ENCODE measurements at regions not wholly inside any gene's neighbourhood (a gene's known extent, or its start where the extent isn't known, plus 50 kb on each side); places are given as distances from the start of the nearest gene placed in this dataset.

DNA sequence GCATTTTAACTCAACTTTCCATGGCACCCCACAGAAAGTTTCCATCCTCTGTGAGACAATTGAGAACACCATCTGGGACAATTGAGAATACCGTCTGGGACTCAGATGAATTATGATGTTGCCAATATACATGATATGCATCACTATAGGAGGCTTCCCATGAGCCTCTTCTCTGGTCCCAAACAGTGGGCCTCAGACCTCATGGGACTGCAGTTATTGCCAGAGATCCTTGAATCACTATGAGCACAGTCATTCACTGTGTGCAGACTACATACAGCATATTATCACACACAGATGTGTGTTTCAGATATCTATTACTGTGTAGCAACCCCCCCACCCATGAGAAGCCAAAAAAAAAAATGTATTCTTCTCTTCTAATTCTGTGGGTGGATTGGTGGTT lies 134.4 kb downstream of the GXYLT1 start:
- Histone ChIP-seq H3K9me3 (ENCODE audit: low read length) (no peaks in the 10 kb centered on the region), H3K27ac (ENCODE audit: low read length) (no peak overlapping the region)
- TF ChIP-seq EP300 (conservative IDR thresholded peaks at IDR 0.05; ENCODE audit: poor library complexity, severe bottlenecking) (no peak), SMC3 (conservative IDR thresholded peaks at IDR 0.05; ENCODE audit: poor library complexity) (no peak), MXI1 (conservative IDR thresholded peaks at IDR 0.05; ENCODE audit: poor library complexity, severe bottlenecking) (no peak), RAD21 (conservative IDR thresholded peaks at IDR 0.05) (no peak), TAF1 (IDR thresholded peaks at IDR 0.05; ENCODE audit: low read depth) (no peak), EZH2 (IDR thresholded peaks at IDR 0.05; ENCODE audit: borderline replicate concordance, insufficient read depth, low read length, poor library complexity, severe bottlenecking) (no peak), POLR2AphosphoS5 (IDR thresholded peaks at IDR 0.05) (no peak)
- TF ChIP-seq, protein P1, sequence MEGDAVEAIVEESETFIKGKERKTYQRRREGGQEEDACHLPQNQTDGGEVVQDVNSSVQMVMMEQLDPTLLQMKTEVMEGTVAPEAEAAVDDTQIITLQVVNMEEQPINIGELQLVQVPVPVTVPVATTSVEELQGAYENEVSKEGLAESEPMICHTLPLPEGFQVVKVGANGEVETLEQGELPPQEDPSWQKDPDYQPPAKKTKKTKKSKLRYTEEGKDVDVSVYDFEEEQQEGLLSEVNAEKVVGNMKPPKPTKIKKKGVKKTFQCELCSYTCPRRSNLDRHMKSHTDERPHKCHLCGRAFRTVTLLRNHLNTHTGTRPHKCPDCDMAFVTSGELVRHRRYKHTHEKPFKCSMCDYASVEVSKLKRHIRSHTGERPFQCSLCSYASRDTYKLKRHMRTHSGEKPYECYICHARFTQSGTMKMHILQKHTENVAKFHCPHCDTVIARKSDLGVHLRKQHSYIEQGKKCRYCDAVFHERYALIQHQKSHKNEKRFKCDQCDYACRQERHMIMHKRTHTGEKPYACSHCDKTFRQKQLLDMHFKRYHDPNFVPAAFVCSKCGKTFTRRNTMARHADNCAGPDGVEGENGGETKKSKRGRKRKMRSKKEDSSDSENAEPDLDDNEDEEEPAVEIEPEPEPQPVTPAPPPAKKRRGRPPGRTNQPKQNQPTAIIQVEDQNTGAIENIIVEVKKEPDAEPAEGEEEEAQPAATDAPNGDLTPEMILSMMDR (IDR thresholded peaks at IDR 0.05; ENCODE audit: poor library complexity, severe bottlenecking): no peak
- TF ChIP-seq, protein P2, sequence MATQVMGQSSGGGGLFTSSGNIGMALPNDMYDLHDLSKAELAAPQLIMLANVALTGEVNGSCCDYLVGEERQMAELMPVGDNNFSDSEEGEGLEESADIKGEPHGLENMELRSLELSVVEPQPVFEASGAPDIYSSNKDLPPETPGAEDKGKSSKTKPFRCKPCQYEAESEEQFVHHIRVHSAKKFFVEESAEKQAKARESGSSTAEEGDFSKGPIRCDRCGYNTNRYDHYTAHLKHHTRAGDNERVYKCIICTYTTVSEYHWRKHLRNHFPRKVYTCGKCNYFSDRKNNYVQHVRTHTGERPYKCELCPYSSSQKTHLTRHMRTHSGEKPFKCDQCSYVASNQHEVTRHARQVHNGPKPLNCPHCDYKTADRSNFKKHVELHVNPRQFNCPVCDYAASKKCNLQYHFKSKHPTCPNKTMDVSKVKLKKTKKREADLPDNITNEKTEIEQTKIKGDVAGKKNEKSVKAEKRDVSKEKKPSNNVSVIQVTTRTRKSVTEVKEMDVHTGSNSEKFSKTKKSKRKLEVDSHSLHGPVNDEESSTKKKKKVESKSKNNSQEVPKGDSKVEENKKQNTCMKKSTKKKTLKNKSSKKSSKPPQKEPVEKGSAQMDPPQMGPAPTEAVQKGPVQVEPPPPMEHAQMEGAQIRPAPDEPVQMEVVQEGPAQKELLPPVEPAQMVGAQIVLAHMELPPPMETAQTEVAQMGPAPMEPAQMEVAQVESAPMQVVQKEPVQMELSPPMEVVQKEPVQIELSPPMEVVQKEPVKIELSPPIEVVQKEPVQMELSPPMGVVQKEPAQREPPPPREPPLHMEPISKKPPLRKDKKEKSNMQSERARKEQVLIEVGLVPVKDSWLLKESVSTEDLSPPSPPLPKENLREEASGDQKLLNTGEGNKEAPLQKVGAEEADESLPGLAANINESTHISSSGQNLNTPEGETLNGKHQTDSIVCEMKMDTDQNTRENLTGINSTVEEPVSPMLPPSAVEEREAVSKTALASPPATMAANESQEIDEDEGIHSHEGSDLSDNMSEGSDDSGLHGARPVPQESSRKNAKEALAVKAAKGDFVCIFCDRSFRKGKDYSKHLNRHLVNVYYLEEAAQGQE (IDR thresholded peaks at IDR 0.05; ENCODE audit: borderline replicate concordance): no peak

DNA sequence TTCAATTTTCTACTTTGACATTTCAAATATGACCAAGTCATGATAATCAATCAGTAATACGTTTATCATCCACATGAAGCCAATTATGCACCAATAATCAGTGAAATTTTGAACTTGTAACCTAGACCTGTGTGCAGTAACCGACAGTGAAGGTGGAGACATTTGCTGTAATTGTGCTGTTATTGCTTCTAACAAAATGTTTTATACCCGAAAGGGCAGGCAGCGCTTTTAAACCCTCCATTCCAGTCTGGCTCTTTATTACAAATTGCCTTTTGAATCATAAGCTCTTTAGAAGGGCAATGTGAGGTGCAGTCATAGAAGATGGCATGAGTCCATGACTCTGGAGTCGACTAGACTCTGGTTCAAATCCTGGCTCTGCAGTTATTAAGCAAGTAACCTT lies 135.7 kb downstream of the GXYLT1 start:
- no peak overlapping the region for H3K4me3 ChIP-seq (ENCODE audit: low read length)
- no peaks in the 10 kb centered on the region for H4K20me1 ChIP-seq (ENCODE audit: insufficient read depth)
- H3K9me3 ChIP-seq (ENCODE audit: low read length): no peaks in the 10 kb centered on the region
- no peaks in the 10 kb centered on the region for H3K79me2 ChIP-seq (replicated peaks; ENCODE audit: insufficient read depth, low read length)
- no peak overlapping the region for H3K4me2 ChIP-seq (ENCODE audit: low read length)
- no peaks in the 10 kb centered on the region for H3K9me2 ChIP-seq (ENCODE audit: insufficient read depth, low read length)
- no peak overlapping the region for H3K27ac ChIP-seq (ENCODE audit: low read length)
- no peaks in the 10 kb centered on the region for H3F3A ChIP-seq (ENCODE audit: insufficient read depth, low read length, poor library complexity, severe bottlenecking)
- TF ChIP-seq EP300 (conservative IDR thresholded peaks at IDR 0.05; ENCODE audit: poor library complexity, severe bottlenecking): no peak
- TF ChIP-seq MXI1 (conservative IDR thresholded peaks at IDR 0.05; ENCODE audit: poor library complexity, severe bottlenecking): no peak
- TF ChIP-seq, protein P2 (IDR thresholded peaks at IDR 0.05; ENCODE audit: borderline replicate concordance): no peak
- TF ChIP-seq RAD21 (conservative IDR thresholded peaks at IDR 0.05): no peak
- no peak for TF ChIP-seq TAF1 (IDR thresholded peaks at IDR 0.05; ENCODE audit: low read depth)
- TF ChIP-seq POLR2AphosphoS5 (IDR thresholded peaks at IDR 0.05): no peak
- TF ChIP-seq, protein P1 (IDR thresholded peaks at IDR 0.05; ENCODE audit: poor library complexity, severe bottlenecking): no peak
- TF ChIP-seq EZH2 (IDR thresholded peaks at IDR 0.05; ENCODE audit: borderline replicate concordance, insufficient read depth, low read length, poor library complexity, severe bottlenecking): no peak
- no peak for TF ChIP-seq SMC3 (conservative IDR thresholded peaks at IDR 0.05; ENCODE audit: poor library complexity)
- no peak overlapping the region for H2AFZ ChIP-seq (ENCODE audit: low read depth, low read length)
- no peaks in the 10 kb centered on the region for H3K36me3 ChIP-seq (ENCODE audit: insufficient read depth, low read length)
- H3K9ac ChIP-seq (ENCODE audit: low read length): no peak overlapping the region
- H3K27me3 ChIP-seq (ENCODE audit: insufficient read depth, low read depth, low read length): no peaks in the 10 kb centered on the region

More for the DNA sequence above, 134.4 kb downstream of the GXYLT1 start:
- Histone ChIP-seq H3K4me2 (ENCODE audit: low read length) (no peak overlapping the region), H3K4me3 (ENCODE audit: low read length) (no peak overlapping the region), H3K9me2 (ENCODE audit: insufficient read depth, low read length) (no peaks in the 10 kb centered on the region), H4K20me1 (ENCODE audit: insufficient read depth) (no peaks in the 10 kb centered on the region), H3K27me3 (ENCODE audit: insufficient read depth, low read depth, low read length) (no peaks in the 10 kb centered on the region), H2AFZ (ENCODE audit: low read depth, low read length) (no peak overlapping the region), H3K79me2 (replicated peaks; ENCODE audit: insufficient read depth, low read length) (no peaks in the 10 kb centered on the region), H3K36me3 (ENCODE audit: insufficient read depth, low read length) (no peaks in the 10 kb centered on the region), H3F3A (ENCODE audit: insufficient read depth, low read length, poor library complexity, severe bottlenecking) (no peaks in the 10 kb centered on the region), H3K9ac (ENCODE audit: low read length) (no peak overlapping the region)

Data from neural cell (in vitro differentiated cells).